ENCODE measurements at regions not wholly inside any gene's neighbourhood (a gene's known extent, or its start where the extent isn't known, plus 50 kb on each side); places are given as distances from the start of the nearest gene placed in this dataset.

DNA sequence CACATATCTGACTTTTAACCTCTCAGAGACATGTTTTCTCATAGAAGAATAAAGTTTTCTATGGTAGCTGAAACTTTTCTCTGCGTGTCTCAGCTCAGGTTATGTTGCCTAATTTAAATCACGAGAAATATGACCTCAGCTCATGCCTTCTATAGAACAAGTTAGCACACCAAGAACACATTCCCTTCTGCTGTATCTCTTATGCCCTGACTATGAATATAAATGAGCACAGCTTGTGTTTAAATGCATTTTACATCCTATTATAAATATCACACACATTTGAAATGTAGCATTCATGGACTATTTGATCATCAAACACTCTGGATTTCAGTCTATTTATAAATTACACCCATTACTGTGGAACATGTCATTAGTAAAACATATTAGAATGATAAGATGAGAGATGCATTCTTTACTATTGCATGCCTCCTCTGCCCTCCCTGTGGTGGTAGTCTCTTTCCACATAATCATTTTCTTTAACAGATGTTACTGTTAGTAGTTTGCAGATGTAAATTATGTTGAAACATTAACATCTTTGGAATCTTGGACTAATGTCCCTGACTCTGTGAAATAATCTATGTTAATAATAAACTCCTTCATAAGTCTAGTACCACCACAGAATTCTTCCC is 2044.9 kb upstream of the PCDH20 start:
- DNase-seq, result no peak
- H3K79me2 ChIP-seq (ENCODE audit: control insufficient read depth, insufficient read depth, low read length), result no peaks in the 10 kb centered on the region
- no peak overlapping the region for H3K18ac ChIP-seq (ENCODE audit: low read length)
- no peak overlapping the region for H2BK5ac ChIP-seq (ENCODE audit: low read length)
- no peak overlapping the region for H3K56ac ChIP-seq (ENCODE audit: low read length)
- H2AK5ac ChIP-seq (ENCODE audit: low read length), result no peak overlapping the region
- no peaks in the 10 kb centered on the region for H3K27me3 ChIP-seq (ENCODE audit: insufficient read depth, low read length, poor library complexity)
- H3K4ac ChIP-seq (ENCODE audit: low read depth, low read length), result no peak overlapping the region
- H3K36me3 ChIP-seq (ENCODE audit: control insufficient read depth, insufficient read depth, low read length), result no peaks in the 10 kb centered on the region
- no peak overlapping the region for H3K4me3 ChIP-seq (ENCODE audit: low read length)
- no peak overlapping the region for H4K8ac ChIP-seq (ENCODE audit: low read depth, low read length)
- no peak overlapping the region for H4K5ac ChIP-seq (ENCODE audit: low read length)
- H3K4me2 ChIP-seq (ENCODE audit: low read length), result no peak overlapping the region
- H2BK15ac ChIP-seq (replicated peaks; ENCODE audit: low read depth), result no peak overlapping the region
- no peak overlapping the region for H2BK120ac ChIP-seq (ENCODE audit: low read depth, low read length)
- H3K23ac ChIP-seq (ENCODE audit: low read length), result no peak overlapping the region
- no peak overlapping the region for H3K27ac ChIP-seq (ENCODE audit: low read depth, low read length)
- WGBS (ENCODE audit: extremely low coverage, insufficient coverage, low lambda C conversion rate), result no CpG with 5 or more reads among the region's 2 CpGs
- H3K9ac ChIP-seq (ENCODE audit: low read length), result no peak overlapping the region
- no peaks in the 10 kb centered on the region for H3K4me1 ChIP-seq (ENCODE audit: control insufficient read depth, low read depth, low read length)
- H3K79me1 ChIP-seq (ENCODE audit: low read length), result no peaks in the 10 kb centered on the region

DNA sequence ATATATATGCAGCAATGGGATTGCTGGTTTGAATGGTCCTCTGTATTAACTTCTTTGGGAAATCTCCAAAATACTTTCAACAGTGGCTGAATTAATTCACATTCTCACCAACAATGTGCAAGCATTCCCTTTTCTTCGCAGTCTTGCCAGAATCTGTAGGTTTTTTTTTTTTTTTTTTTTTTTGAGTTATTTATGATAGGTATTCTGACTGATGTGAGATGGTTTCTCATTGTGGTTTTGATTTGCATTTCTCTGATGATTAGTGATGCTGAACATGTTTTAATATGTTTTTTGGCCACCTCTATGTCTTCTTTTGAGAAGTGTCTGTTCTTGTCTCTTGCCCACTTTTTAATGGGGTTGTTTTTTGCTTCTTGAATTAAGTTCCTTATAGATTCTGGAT is 2041.5 kb upstream of the PCDH20 start:
- Histone ChIP-seq H3K79me2 (ENCODE audit: control insufficient read depth, insufficient read depth, low read length) (no peaks in the 10 kb centered on the region), H3K4me3 (ENCODE audit: low read length) (no peak overlapping the region), H2BK5ac (ENCODE audit: low read length) (no peak overlapping the region), H2AK5ac (ENCODE audit: low read length) (no peak overlapping the region), H3K27me3 (ENCODE audit: insufficient read depth, low read length, poor library complexity) (no peaks in the 10 kb centered on the region), H3K27ac (ENCODE audit: low read depth, low read length) (no peak overlapping the region), H3K18ac (ENCODE audit: low read length) (no peak overlapping the region), H3K23ac (ENCODE audit: low read length) (no peak overlapping the region), H4K5ac (ENCODE audit: low read length) (no peak overlapping the region), H3K4me1 (ENCODE audit: control insufficient read depth, low read depth, low read length) (no peaks in the 10 kb centered on the region), H3K79me1 (ENCODE audit: low read length) (no peaks in the 10 kb centered on the region), H2BK15ac (replicated peaks; ENCODE audit: low read depth) (no peak overlapping the region), H3K4ac (ENCODE audit: low read depth, low read length) (no peak overlapping the region), H4K8ac (ENCODE audit: low read depth, low read length) (no peak overlapping the region), H3K4me2 (ENCODE audit: low read length) (no peak overlapping the region), H3K36me3 (ENCODE audit: control insufficient read depth, insufficient read depth, low read length) (no peaks in the 10 kb centered on the region), H3K9ac (ENCODE audit: low read length) (no peak overlapping the region), H3K56ac (ENCODE audit: low read length) (no peak overlapping the region), H2BK120ac (ENCODE audit: low read depth, low read length) (no peak overlapping the region)
- no peak for DNase-seq
- no CpG with 5 or more reads among the region's 1 CpG for WGBS (ENCODE audit: extremely low coverage, insufficient coverage, low lambda C conversion rate)

DNA sequence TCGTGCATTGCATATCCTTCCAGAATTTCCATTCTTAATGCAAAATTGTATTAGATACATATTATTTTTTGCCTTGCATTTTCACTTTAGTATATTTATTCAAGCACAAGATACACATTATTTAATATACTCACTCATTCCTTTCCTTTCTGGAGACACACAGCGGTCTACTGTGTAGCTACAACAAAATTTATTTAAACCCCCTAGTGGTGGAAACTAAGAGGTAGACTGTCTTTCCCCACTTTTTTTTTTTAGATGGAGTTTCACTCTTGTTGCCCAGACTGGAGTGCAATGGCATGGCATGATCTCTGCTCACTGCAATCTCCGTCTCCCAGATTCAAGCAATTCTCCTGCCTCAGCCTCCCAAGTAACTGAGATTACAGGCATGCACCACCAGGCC is 2040.3 kb upstream of the PCDH20 start:
- DNase-seq, result peak; percentile 18
- Histone ChIP-seq H2BK120ac (ENCODE audit: low read depth, low read length) (no peak overlapping the region), H4K8ac (ENCODE audit: low read depth, low read length) (no peak overlapping the region), H3K18ac (ENCODE audit: low read length) (no peak overlapping the region), H3K79me2 (ENCODE audit: control insufficient read depth, insufficient read depth, low read length) (no peaks in the 10 kb centered on the region), H2BK5ac (ENCODE audit: low read length) (no peak overlapping the region), H3K27me3 (ENCODE audit: insufficient read depth, low read length, poor library complexity) (no peaks in the 10 kb centered on the region), H2AK5ac (ENCODE audit: low read length) (no peak overlapping the region), H3K4ac (ENCODE audit: low read depth, low read length) (no peak overlapping the region), H3K4me3 (ENCODE audit: low read length) (no peak overlapping the region), H3K9ac (ENCODE audit: low read length) (no peak overlapping the region), H3K4me2 (ENCODE audit: low read length) (no peak overlapping the region), H4K5ac (ENCODE audit: low read length) (no peak overlapping the region), H3K4me1 (ENCODE audit: control insufficient read depth, low read depth, low read length) (no peaks in the 10 kb centered on the region), H2BK15ac (replicated peaks; ENCODE audit: low read depth) (no peak overlapping the region), H3K79me1 (ENCODE audit: low read length) (no peaks in the 10 kb centered on the region), H3K23ac (ENCODE audit: low read length) (no peak overlapping the region), H3K27ac (ENCODE audit: low read depth, low read length) (no peak overlapping the region), H3K36me3 (ENCODE audit: control insufficient read depth, insufficient read depth, low read length) (no peaks in the 10 kb centered on the region), H3K56ac (ENCODE audit: low read length) (no peak overlapping the region)
- WGBS (ENCODE audit: extremely low coverage, insufficient coverage, low lambda C conversion rate), result no CpG with 5 or more reads among the region's 3 CpGs

DNA sequence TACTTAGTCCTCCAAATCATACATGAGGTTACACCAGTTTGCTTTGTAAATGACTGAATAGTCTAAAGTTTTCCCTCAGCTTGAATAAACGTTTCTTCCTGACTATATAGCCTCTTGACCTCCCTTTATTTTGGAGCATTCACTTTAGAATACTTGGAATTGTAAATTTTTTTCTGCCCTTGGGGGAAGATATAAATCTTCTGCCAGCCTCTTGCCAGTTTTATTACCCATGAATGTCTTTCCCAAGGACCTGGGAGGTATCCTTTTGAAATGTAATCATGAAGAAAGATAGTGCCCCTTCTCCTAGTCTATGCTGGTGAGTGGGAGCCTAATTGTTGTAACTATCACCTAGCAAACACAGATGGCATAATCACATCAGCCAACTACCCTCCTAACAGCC is 2033.9 kb upstream of the PCDH20 start:
- Histone ChIP-seq H2BK15ac (replicated peaks; ENCODE audit: low read depth) (no peak overlapping the region), H2BK120ac (ENCODE audit: low read depth, low read length) (no peak overlapping the region), H3K27ac (ENCODE audit: low read depth, low read length) (no peak overlapping the region), H3K4ac (ENCODE audit: low read depth, low read length) (no peak overlapping the region), H3K79me2 (ENCODE audit: control insufficient read depth, insufficient read depth, low read length) (no peaks in the 10 kb centered on the region), H3K18ac (ENCODE audit: low read length) (no peak overlapping the region), H3K4me1 (ENCODE audit: control insufficient read depth, low read depth, low read length) (no peaks in the 10 kb centered on the region), H4K5ac (ENCODE audit: low read length) (no peak overlapping the region), H2BK5ac (ENCODE audit: low read length) (no peak overlapping the region), H2AK5ac (ENCODE audit: low read length) (no peak overlapping the region), H3K23ac (ENCODE audit: low read length) (no peak overlapping the region), H3K56ac (ENCODE audit: low read length) (no peak overlapping the region), H3K36me3 (ENCODE audit: control insufficient read depth, insufficient read depth, low read length) (no peaks in the 10 kb centered on the region), H3K4me3 (ENCODE audit: low read length) (no peak overlapping the region), H3K4me2 (ENCODE audit: low read length) (no peak overlapping the region), H3K27me3 (ENCODE audit: insufficient read depth, low read length, poor library complexity) (no peaks in the 10 kb centered on the region), H4K8ac (ENCODE audit: low read depth, low read length) (no peak overlapping the region), H3K9ac (ENCODE audit: low read length) (no peak overlapping the region), H3K79me1 (ENCODE audit: low read length) (no peaks in the 10 kb centered on the region)
- WGBS (ENCODE audit: extremely low coverage, insufficient coverage, low lambda C conversion rate), result no CpG with 5 or more reads among the region's 1 CpG
- DNase-seq, result peak; percentile 31

DNA sequence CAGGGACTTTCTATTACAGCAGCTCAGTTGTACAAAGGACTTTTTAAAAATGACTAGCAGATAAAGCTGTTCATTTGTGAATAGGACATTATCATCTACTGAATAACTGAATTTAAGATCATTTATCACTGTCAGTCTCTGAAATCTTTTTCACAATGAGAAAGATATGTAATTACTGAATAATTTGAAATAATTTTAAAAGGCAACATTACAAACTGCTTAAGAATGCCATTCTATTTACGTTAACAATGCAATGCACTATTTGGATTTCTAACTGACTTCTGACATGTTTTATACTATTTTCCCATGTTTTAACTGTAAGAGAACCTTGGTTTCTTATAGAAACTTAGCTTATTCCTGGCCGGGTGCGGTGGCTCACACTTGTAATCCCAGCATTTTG is 2033.0 kb upstream of the PCDH20 start:
- H3K18ac ChIP-seq (ENCODE audit: low read length), result no peak overlapping the region
- H3K27ac ChIP-seq (ENCODE audit: low read depth, low read length), result no peak overlapping the region
- no peak overlapping the region for H3K23ac ChIP-seq (ENCODE audit: low read length)
- no CpG with 5 or more reads among the region's 3 CpGs for WGBS (ENCODE audit: extremely low coverage, insufficient coverage, low lambda C conversion rate)
- H2BK15ac ChIP-seq (replicated peaks; ENCODE audit: low read depth), result no peak overlapping the region
- no peak overlapping the region for H3K9ac ChIP-seq (ENCODE audit: low read length)
- no peaks in the 10 kb centered on the region for H3K4me1 ChIP-seq (ENCODE audit: control insufficient read depth, low read depth, low read length)
- H3K4me3 ChIP-seq (ENCODE audit: low read length), result no peak overlapping the region
- no peak overlapping the region for H4K5ac ChIP-seq (ENCODE audit: low read length)
- no peak for DNase-seq
- H2BK5ac ChIP-seq (ENCODE audit: low read length), result no peak overlapping the region
- no peaks in the 10 kb centered on the region for H3K79me1 ChIP-seq (ENCODE audit: low read length)
- no peak overlapping the region for H3K56ac ChIP-seq (ENCODE audit: low read length)
- no peak overlapping the region for H3K4me2 ChIP-seq (ENCODE audit: low read length)
- no peak overlapping the region for H3K4ac ChIP-seq (ENCODE audit: low read depth, low read length)
- no peaks in the 10 kb centered on the region for H3K36me3 ChIP-seq (ENCODE audit: control insufficient read depth, insufficient read depth, low read length)
- H3K27me3 ChIP-seq (ENCODE audit: insufficient read depth, low read length, poor library complexity), result no peaks in the 10 kb centered on the region
- H2AK5ac ChIP-seq (ENCODE audit: low read length), result no peak overlapping the region
- no peak overlapping the region for H4K8ac ChIP-seq (ENCODE audit: low read depth, low read length)
- no peaks in the 10 kb centered on the region for H3K79me2 ChIP-seq (ENCODE audit: control insufficient read depth, insufficient read depth, low read length)
- no peak overlapping the region for H2BK120ac ChIP-seq (ENCODE audit: low read depth, low read length)

DNA sequence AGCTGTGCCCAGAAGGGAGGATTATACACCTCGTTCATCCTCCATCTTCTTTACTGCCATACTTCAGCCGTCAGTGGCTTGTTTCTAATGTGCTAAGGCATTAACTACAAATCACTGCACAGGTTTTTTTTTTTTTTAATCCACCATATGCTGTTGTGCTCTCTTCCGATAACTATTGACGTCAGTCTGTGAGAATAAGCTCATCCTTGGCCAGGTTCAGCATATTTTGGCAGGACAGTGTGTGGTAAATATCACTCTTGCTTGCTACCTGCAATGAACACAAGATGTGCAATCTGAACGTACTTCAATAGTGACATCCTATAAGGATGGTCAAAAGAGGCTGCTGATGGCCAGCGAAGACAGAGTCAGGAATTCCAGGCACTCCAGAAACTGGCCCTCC is 2030.7 kb upstream of the PCDH20 start:
- no peaks in the 10 kb centered on the region for H3K27me3 ChIP-seq (ENCODE audit: insufficient read depth, low read length, poor library complexity)
- no peak overlapping the region for H2BK120ac ChIP-seq (ENCODE audit: low read depth, low read length)
- no CpG with 5 or more reads among the region's 6 CpGs for WGBS (ENCODE audit: extremely low coverage, insufficient coverage, low lambda C conversion rate)

More for the DNA sequence above, 2030.7 kb upstream of the PCDH20 start:
- H3K4ac ChIP-seq (ENCODE audit: low read depth, low read length), result no peak overlapping the region
- H2BK5ac ChIP-seq (ENCODE audit: low read length), result no peak overlapping the region
- no peak overlapping the region for H3K27ac ChIP-seq (ENCODE audit: low read depth, low read length)
- no peak overlapping the region for H4K5ac ChIP-seq (ENCODE audit: low read length)
- no peak overlapping the region for H3K18ac ChIP-seq (ENCODE audit: low read length)
- H3K23ac ChIP-seq (ENCODE audit: low read length), result no peak overlapping the region
- H4K8ac ChIP-seq (ENCODE audit: low read depth, low read length), result no peak overlapping the region
- no peak overlapping the region for H2BK15ac ChIP-seq (replicated peaks; ENCODE audit: low read depth)
- H3K56ac ChIP-seq (ENCODE audit: low read length), result no peak overlapping the region
- DNase-seq, result no peak
- H3K79me1 ChIP-seq (ENCODE audit: low read length), result no peaks in the 10 kb centered on the region
- no peaks in the 10 kb centered on the region for H3K79me2 ChIP-seq (ENCODE audit: control insufficient read depth, insufficient read depth, low read length)
- H2AK5ac ChIP-seq (ENCODE audit: low read length), result no peak overlapping the region
- H3K36me3 ChIP-seq (ENCODE audit: control insufficient read depth, insufficient read depth, low read length), result no peaks in the 10 kb centered on the region
- no peak overlapping the region for H3K9ac ChIP-seq (ENCODE audit: low read length)
- no peak overlapping the region for H3K4me2 ChIP-seq (ENCODE audit: low read length)
- no peaks in the 10 kb centered on the region for H3K4me1 ChIP-seq (ENCODE audit: control insufficient read depth, low read depth, low read length)
- H3K4me3 ChIP-seq (ENCODE audit: low read length), result no peak overlapping the region
